ENCODE measurements at regions not wholly inside any gene's neighbourhood (a gene's known extent, or its start where the extent isn't known, plus 50 kb on each side); places are given as distances from the start of the nearest gene placed in this dataset.

DNA sequence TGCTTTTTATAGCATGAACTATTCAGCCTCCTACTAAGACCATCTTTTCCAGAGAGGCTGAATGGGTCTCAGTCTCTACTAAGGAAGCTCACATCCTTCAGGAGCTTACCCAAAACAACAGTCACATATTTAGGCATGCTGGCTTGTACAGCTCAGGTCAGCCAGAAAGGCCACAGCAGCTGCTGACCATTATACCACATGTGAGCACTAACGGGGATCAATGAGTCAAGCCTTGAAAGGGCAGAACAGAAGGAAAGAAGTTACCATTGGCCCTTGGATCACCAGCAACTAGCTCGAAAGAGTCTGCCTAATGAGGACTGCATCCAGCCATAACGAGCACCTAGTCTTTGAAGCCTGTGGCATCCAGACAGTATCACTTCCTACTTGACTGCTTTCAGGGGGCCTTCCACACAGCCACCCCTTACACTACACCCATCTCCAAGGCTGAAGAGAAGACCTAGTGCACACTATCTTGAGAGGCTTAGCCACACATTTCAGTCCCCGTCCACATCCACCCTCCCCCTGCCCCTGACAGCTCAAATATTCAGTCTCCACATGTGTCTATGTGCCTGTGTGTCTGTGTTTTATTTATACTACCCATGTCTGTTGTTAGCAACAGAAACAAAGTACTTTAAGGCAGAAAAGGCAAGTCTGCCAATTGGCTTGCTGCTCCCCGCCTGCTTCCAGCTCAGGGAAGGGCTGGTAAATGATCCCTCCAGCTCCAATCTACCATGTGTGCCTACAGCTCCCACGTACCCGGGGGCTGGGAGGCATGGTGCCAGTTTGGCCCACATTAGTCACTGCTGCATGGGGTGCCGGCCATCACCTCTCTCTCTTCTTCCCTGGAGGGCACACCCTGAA lies 95.5 kb downstream of the RPL27A start:
- TF ChIP-seq, protein P1, sequence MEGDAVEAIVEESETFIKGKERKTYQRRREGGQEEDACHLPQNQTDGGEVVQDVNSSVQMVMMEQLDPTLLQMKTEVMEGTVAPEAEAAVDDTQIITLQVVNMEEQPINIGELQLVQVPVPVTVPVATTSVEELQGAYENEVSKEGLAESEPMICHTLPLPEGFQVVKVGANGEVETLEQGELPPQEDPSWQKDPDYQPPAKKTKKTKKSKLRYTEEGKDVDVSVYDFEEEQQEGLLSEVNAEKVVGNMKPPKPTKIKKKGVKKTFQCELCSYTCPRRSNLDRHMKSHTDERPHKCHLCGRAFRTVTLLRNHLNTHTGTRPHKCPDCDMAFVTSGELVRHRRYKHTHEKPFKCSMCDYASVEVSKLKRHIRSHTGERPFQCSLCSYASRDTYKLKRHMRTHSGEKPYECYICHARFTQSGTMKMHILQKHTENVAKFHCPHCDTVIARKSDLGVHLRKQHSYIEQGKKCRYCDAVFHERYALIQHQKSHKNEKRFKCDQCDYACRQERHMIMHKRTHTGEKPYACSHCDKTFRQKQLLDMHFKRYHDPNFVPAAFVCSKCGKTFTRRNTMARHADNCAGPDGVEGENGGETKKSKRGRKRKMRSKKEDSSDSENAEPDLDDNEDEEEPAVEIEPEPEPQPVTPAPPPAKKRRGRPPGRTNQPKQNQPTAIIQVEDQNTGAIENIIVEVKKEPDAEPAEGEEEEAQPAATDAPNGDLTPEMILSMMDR (conservative IDR thresholded peaks at IDR 0.05; ENCODE audit: low read length) = no peak
- TF ChIP-seq EZH2phosphoT487 (IDR thresholded peaks at IDR 0.05; ENCODE audit: borderline replicate concordance, low read depth, low read length) = no peak

All from OCI-LY7 (cell line).